ENCODE measurements at regions not wholly inside any gene's neighbourhood (a gene's known extent, or its start where the extent isn't known, plus 50 kb on each side); places are given as distances from the start of the nearest gene placed in this dataset.
"Not testable (repeated sequence)": the region's sequence is repeated elsewhere in the genome, so short reads cannot be mapped to it uniquely, and the experiment has no call there.

GRCh38 chr3:194930377-194931204 is 244.9 kb downstream of the FAM43A start:
- DNase-seq: no peak

- DNase-seq: no peak
These were observed 245.7 kb downstream of the FAM43A start for GRCh38 chr3:194931347-194931746.

- no peak for DNase-seq
These were observed 246.2 kb downstream of the FAM43A start for GRCh38 chr3:194931865-194932264.

- DNase-seq: no peak
These were observed 247.8 kb downstream of the FAM43A start for GRCh38 chr3:194933465-194933864.

GRCh38 chr3:194935061-194935460 is 249.4 kb downstream of the FAM43A start:
- no peak for DNase-seq

- DNase-seq: no peak
These were observed 250.2 kb downstream of the FAM43A start for GRCh38 chr3:194935632-194936470.

GRCh38 chr3:194936659-194937058 is 251.0 kb downstream of the FAM43A start:
- DNase-seq: no peak

GRCh38 chr3:194937144-194937543 is 251.5 kb downstream of the FAM43A start:
- DNase-seq: no peak

GRCh38 chr3:194937882-194938321 is 252.2 kb downstream of the FAM43A start:
- DNase-seq: no peak

GRCh38 chr3:194938845-194939531 is 253.3 kb downstream of the FAM43A start:
- no peak for DNase-seq

GRCh38 chr3:194939532-194939909 is 253.8 kb downstream of the FAM43A start:
- no peak for DNase-seq

- DNase-seq: no peak
These were observed 254.5 kb downstream of the FAM43A start for GRCh38 chr3:194939949-194940770.

- no peak for DNase-seq
These were observed 255.8 kb downstream of the FAM43A start for GRCh38 chr3:194941360-194941955.

GRCh38 chr3:194941956-194942511 is 256.4 kb downstream of the FAM43A start:
- DNase-seq: peak; percentile 74

GRCh38 chr3:194944526-194944925 is 258.8 kb downstream of the FAM43A start:
- DNase-seq: no peak

GRCh38 chr3:194945508-194945907 is 259.8 kb downstream of the FAM43A start:
- DNase-seq: no peak

- DNase-seq: no peak
These were observed 260.4 kb downstream of the FAM43A start for GRCh38 chr3:194946091-194946490.

- DNase-seq: no peak
These were observed 263.9 kb downstream of the FAM43A start for GRCh38 chr3:194949592-194949991.

GRCh38 chr3:194950906-194951628 is 265.4 kb downstream of the FAM43A start:
- no peak for DNase-seq

GRCh38 chr3:194951629-194951920 is 265.9 kb downstream of the FAM43A start:
- not testable (repeated sequence) for DNase-seq

- no peak for DNase-seq
These were observed 266.4 kb downstream of the FAM43A start for GRCh38 chr3:194951931-194952582.

All from NCI-H69 (cell line).